ENCODE measurements at regions not wholly inside any gene's neighbourhood (a gene's known extent, or its start where the extent isn't known, plus 50 kb on each side); places are given as distances from the start of the nearest gene placed in this dataset.

DNA sequence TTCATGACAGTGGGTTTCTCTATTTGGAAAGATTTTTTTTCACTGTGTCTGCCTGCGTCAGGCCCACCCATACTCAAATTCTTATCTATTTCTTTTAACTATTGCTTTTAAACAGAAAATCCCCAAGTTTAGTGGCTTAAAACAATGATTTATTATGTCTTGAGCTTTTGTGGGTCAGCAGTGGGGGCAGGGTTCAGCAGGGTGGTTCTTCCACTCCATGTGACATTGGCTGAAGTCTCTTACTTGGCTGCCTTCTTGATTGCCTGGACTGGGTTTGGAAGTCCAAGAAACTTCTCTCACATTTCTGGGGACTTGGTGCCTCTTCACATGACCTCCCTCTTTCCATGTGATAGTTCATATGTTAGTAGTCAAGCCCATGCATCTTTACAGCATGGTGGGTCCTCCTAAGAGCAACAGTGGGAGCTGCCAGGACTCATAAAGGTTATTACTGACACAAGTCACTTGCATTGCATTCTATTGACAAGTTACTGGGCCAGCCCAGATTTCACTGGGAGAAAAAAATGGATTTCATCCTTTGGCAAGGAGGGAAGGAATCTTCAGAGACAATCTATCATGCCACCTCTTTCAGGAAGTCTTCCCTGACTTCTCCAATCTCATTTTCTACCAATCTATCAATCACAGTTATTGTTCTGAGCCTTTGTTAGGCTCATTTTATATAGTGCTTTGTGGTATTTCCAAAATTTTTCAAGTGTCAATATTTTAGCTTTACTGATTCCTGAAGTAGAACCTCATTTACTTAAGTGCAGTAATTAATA is 436.1 kb downstream of the XYLT1 start:
- no peak for TF ChIP-seq EZH2 (IDR thresholded peaks at IDR 0.05)
- TF ChIP-seq, protein P1, sequence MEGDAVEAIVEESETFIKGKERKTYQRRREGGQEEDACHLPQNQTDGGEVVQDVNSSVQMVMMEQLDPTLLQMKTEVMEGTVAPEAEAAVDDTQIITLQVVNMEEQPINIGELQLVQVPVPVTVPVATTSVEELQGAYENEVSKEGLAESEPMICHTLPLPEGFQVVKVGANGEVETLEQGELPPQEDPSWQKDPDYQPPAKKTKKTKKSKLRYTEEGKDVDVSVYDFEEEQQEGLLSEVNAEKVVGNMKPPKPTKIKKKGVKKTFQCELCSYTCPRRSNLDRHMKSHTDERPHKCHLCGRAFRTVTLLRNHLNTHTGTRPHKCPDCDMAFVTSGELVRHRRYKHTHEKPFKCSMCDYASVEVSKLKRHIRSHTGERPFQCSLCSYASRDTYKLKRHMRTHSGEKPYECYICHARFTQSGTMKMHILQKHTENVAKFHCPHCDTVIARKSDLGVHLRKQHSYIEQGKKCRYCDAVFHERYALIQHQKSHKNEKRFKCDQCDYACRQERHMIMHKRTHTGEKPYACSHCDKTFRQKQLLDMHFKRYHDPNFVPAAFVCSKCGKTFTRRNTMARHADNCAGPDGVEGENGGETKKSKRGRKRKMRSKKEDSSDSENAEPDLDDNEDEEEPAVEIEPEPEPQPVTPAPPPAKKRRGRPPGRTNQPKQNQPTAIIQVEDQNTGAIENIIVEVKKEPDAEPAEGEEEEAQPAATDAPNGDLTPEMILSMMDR (IDR thresholded peaks at IDR 0.05), result no peak

Measured in neural progenitor cell (in vitro differentiated cells).